Spleen (tissue), 11 donors: ENCODE measurements at regions not wholly inside any gene's neighbourhood (a gene's known extent, or its start where the extent isn't known, plus 50 kb on each side); places are given as distances from the start of the nearest gene placed in this dataset.

Experiments used
- DNase-seq: peaks from one replicate; pipeline ENCODE4 v3.0.0-alpha.2; 2020
- H3K27ac ChIP-seq, 8 donors: fragments of 200-600 bp; sonication (generic) in 7 of 8; 1 replicate in 4 of 8; 2 replicates in 4 of 8; pipeline versions ENCODE4 v1.5.0 to v1.8.0; 2016 to 2021; ENCODE audit warnings: inconsistent platforms in 4 of 8, mild to moderate bottlenecking in 4 of 8, moderate library complexity in 1 of 8
- H3K27me3 ChIP-seq, 7 donors: fragments of 200-600 bp; sonication (generic) in 6 of 7; replicated peaks in 1 of 7; 1 replicate in 4 of 7; 2 replicates in 3 of 7; pipeline versions ENCODE4 v1.5.0 to v1.8.0; 2016 to 2021; ENCODE audit warnings: inconsistent platforms in 3 of 7, mild to moderate bottlenecking in 1 of 7
- H3K36me3 ChIP-seq, 6 donors: fragments of 200-600 bp; sonication (generic) in 5 of 6; 1 replicate in 4 of 6; 2 replicates in 2 of 6; pipeline versions ENCODE4 v1.5.0 to v1.8.0; 2016 to 2021; ENCODE audit warnings: inconsistent platforms in 2 of 6
- H3K4me1 ChIP-seq, 6 donors: fragments of 200-600 bp; sonication (generic) in 5 of 6; 1 replicate in 3 of 6; 2 replicates in 3 of 6; pipeline versions ENCODE4 v1.5.0 to v1.8.0; 2016 to 2021; ENCODE audit warnings: inconsistent platforms in 3 of 6
- H3K4me3 ChIP-seq, 8 donors: fragments of 200-600 bp; sonication (generic) in 7 of 8; 1 replicate in 4 of 8; 2 replicates in 4 of 8; pipeline versions ENCODE4 v1.5.0 to v1.8.0; 2016 to 2021; ENCODE audit warnings: inconsistent platforms in 4 of 8, mild to moderate bottlenecking in 4 of 8, moderate library complexity in 2 of 8
- H3K9me3 ChIP-seq, 8 donors: fragments of 200-600 bp; sonication (generic) in 7 of 8; 1 replicate in 4 of 8; 2 replicates in 4 of 8; pipeline versions ENCODE4 v1.5.0 to v1.8.0; 2016 to 2021; ENCODE audit warnings: inconsistent platforms in 4 of 8
- CTCF ChIP-seq, 11 experiments: fragments of 200-600 bp in 7 of 11; fragments of 450-650 bp in 4 of 11; sonication (generic) in 4 of 11; IDR thresholded peaks in 8 of 11; conservative IDR thresholded peaks in 3 of 11; 1 replicate in 7 of 11; 2 replicates in 4 of 11; pipeline versions ENCODE4 v1.4.0 to v1.8.0; 2016 to 2021; ENCODE audit warnings: antibody characterized with exemption in 11 of 11, inconsistent platforms in 4 of 11, mild to moderate bottlenecking in 1 of 11
- POLR2A ChIP-seq, 3 donors: fragments of 450-650 bp; IDR thresholded peaks; one replicate each; pipeline ENCODE4 v1.5.1; 2017; ENCODE audit warnings: antibody characterized with exemption in 3 of 3, mild to moderate bottlenecking in 1 of 3
- POLR2AphosphoS5 ChIP-seq, 3 donors: sonication (generic); formaldehyde crosslinking; IDR thresholded peaks; one replicate each; pipeline ENCODE4 v1.5.1; 2017; ENCODE audit warnings: antibody characterized with exemption in 3 of 3
- WGBS, 5 donors: extraction: QIAGEN DNeasy Blood & Tissue Kit in 3 of 5; methylation state at CpG; one replicate each; pipeline versions ENCODE4 v1.1.5 to v1.1.7; 2013 to 2018; 5-methylcytosine and 5-hydroxymethylcytosine counted together
- intact Hi-C: fragments of 100-400 bp; cut with DNase I; formaldehyde crosslinking; loops from one replicate; pipeline ENCODE4 v1.15.0; 2023; ENCODE audit warnings: low total_unique reads
- donor health status: healthy with polysubstance abuse.
- donor health status: DM: no; HTN: no; CAD: no; lungs with moderate emphysema.
- donor health status: DM: no; HTN: no; CAD: no.
- donor health status: Bipolar disorder and iron deficiency.
- donor health status: healthy.
- donor health status: DM: no; HTN: no; CAD: no.
- donor health status: DM: yes; HTN: yes; CAD: no.

- no peak overlapping the region for H3K4me3 ChIP-seq
- no peaks in the 10 kb centered on the region for H3K27me3 ChIP-seq
- peaks cover 0 to 31% (median 8%) of the 10 kb centered on the region in 6 donors for H3K4me1 ChIP-seq
- H3K27ac ChIP-seq, result no peak overlapping the region
- no peaks in the 10 kb centered on the region for H3K9me3 ChIP-seq
- TF ChIP-seq POLR2AphosphoS5 (IDR thresholded peaks at IDR 0.05) (no peak), CTCF (IDR thresholded peaks at IDR 0.05 in 8 of 11, conservative IDR thresholded peaks at IDR 0.05 in 3 of 11) (no peak), POLR2A (IDR thresholded peaks at IDR 0.05) (no peak)
- no peaks in the 10 kb centered on the region for H3K36me3 ChIP-seq
- intact Hi-C loops, result loop anchor here (5.0 kb wide), 1 partner anchor 208 kb away; no protein-coding TSS in a partner anchor
- WGBS, 5 donors, result 57 to 82% (median 74%) methylated on average over 1 of the region's 1 CpG
- no peak for DNase-seq
Measured at GRCh38 chr2:12930391-12930790, 213.7 kb downstream of the TRIB2 start.

GRCh38 chr2:12931186-12931844 lies 214.6 kb downstream of the TRIB2 start:
- no peak for DNase-seq
- 21 to 24% (median 24%) methylated on average over 4 of the region's 4 CpGs for WGBS, 5 donors

GRCh38 chr2:12932192-12932591 lies 215.5 kb downstream of the TRIB2 start:
- Histone ChIP-seq H3K27ac (peak overlapping the region in 5 of 8 donors; percentile 10 to 55 (median 34)), H3K4me1 (peaks cover 0 to 31% (median 8%) of the 10 kb centered on the region in 6 donors)
- 47 to 63% (median 56%) methylated on average over 3 of the region's 3 CpGs for WGBS, 5 donors

More at GRCh38 chr2:12931186-12931844, 214.6 kb downstream of the TRIB2 start:
- Histone ChIP-seq H3K4me3 (no peak overlapping the region), H3K27me3 (no peaks in the 10 kb centered on the region), H3K9me3 (no peaks in the 10 kb centered on the region), H3K4me1 (peaks cover 0 to 31% (median 8%) of the 10 kb centered on the region in 6 donors), H3K27ac (peak overlapping the region in 4 of 8 donors; percentile 22 to 55 (median 36)), H3K36me3 (no peaks in the 10 kb centered on the region)
- intact Hi-C loops, result loop anchor here (5.0 kb wide), 1 partner anchor 209 kb away; no protein-coding TSS in a partner anchor
- TF ChIP-seq POLR2A (IDR thresholded peaks at IDR 0.05) (no peak), CTCF (IDR thresholded peaks at IDR 0.05 in 8 of 11, conservative IDR thresholded peaks at IDR 0.05 in 3 of 11) (peak; percentile 60 to 89 (median 84))

More at GRCh38 chr2:12932192-12932591, 215.5 kb downstream of the TRIB2 start:
- no peak for DNase-seq
- no peaks in the 10 kb centered on the region for H3K36me3 ChIP-seq
- no peaks in the 10 kb centered on the region for H3K9me3 ChIP-seq
- TF ChIP-seq POLR2AphosphoS5 (IDR thresholded peaks at IDR 0.05) (no peak), CTCF (IDR thresholded peaks at IDR 0.05 in 8 of 11, conservative IDR thresholded peaks at IDR 0.05 in 3 of 11) (no peak), POLR2A (IDR thresholded peaks at IDR 0.05) (no peak)
- intact Hi-C loops, result loop anchor here (5.0 kb wide), 1 partner anchor 210 kb away; no protein-coding TSS in a partner anchor
- no peak overlapping the region for H3K4me3 ChIP-seq
- no peaks in the 10 kb centered on the region for H3K27me3 ChIP-seq
